ENCODE measurements at regions not wholly inside any gene's neighbourhood (a gene's known extent, or its start where the extent isn't known, plus 50 kb on each side); places are given as distances from the start of the nearest gene placed in this dataset.

- peak in 1 of 3 donors; percentile 12 for DNase-seq
Observed at GRCh38 chr6:87908978-87909811, 138.4 kb upstream of the SPACA1 start.

DNA sequence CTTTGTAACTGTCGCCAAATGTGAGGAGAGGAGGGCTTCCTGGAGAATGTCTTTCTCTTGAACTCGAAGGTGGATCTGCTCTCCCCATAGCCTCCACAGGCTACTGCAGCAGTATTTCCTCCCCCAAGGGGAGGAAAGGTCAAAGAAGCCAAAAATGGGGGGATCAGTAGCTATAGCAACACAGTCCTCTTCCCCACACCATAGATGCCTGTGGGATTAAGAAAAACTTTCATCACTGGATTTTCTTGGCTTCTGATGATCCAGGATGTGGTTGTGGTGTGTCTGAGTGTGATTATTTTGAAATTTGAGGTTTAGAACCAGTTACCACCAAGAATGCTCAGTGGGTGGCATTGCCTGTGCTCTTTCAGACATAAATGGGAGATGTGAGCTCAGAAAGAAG is 140.1 kb upstream of the SPACA1 start:
- peak in 1 of 3 donors; percentile 79 for DNase-seq

- DNase-seq, result no peak
Observed at GRCh38 chr6:87905101-87905641, 142.5 kb upstream of the SPACA1 start.

DNA sequence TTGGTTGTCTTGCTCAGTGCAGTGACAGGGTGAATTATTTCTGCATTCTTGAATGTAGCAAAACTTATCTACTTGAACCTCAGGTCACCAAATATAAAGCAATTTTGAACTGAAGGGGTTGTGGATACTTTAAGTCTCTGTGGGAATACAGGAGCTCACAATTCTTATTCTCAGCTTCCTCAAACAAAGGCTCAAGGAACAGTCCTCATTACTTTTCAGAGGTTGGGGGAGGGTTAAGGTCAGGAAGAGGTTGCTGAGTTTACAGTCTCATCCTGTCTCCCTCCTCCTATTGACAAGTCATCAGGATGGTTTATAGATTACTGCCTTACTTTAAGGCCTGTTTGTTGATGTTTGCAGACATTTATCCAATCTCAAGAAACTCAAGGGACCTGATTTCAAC is 143.6 kb upstream of the SPACA1 start:
- no peak for DNase-seq

- no peak for DNase-seq
Observed at GRCh38 chr6:87903323-87903722, 144.3 kb upstream of the SPACA1 start.

GRCh38 chr6:87902383-87902782 is 145.3 kb upstream of the SPACA1 start:
- no peak for DNase-seq

DNA sequence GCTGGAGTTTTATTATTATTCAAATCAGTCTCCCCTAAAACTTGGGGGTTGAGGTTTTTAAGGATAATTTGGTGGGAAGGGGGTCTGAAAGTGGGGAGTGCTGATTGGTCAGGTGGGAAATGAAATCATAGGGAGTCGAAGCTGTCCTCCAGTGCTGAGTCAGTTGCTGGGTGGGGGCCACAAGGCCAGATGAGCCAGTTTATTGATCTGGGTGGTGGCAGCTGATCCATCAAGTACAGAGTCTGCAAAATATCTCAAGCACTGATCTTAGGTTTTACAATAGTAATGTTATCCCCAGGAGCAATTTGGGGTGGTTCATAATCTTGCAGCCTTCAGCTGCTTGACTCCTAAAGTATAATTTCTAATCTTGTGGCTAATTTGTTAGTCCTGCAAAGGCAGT is 146.0 kb upstream of the SPACA1 start:
- DNase-seq, result no peak

- no peak for DNase-seq
Observed at GRCh38 chr6:87900160-87900698, 147.4 kb upstream of the SPACA1 start.

- DNase-seq, result no peak
Observed at GRCh38 chr6:87899499-87900147, 148.0 kb upstream of the SPACA1 start.

DNA sequence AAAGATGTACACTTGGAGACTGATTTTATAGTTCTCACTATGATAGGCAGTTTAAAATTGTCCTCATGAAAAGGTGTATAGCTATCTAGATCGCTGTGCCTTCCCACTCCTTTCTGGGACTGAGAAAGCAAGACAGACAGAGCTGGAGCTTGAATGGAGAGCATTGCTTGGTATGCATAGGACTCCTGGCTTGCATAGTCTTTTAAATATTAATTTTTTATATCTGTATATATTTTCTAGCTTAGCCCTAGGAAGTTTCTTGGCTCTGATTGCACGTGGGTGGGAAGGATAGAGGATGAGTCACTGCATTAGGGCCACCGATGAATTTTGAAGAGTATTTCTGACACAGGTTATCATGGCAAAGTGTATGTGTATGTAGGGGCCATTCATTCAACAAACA is 150.0 kb upstream of the SPACA1 start:
- DNase-seq, result peak in 1 of 3 donors; percentile 45

DNA sequence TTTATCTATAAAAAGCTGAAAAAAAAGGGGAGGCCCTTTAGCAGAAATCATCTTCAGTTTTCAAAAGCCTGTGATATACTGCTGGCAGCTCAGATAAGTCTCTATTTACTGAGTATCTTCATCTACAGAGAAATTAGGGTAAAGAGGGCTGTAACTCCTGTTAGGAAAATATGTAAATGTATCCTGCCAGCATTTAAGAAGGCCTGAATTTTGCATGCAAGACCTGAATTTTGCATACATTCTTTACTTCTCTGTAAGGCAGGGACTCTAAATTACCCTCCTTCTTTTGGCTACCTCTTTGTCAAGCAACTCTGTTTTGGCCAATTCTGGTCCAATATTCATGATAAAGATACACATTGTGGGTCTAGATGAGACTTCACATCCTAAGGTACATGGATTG is 150.6 kb upstream of the SPACA1 start:
- DNase-seq, result no peak

DNA sequence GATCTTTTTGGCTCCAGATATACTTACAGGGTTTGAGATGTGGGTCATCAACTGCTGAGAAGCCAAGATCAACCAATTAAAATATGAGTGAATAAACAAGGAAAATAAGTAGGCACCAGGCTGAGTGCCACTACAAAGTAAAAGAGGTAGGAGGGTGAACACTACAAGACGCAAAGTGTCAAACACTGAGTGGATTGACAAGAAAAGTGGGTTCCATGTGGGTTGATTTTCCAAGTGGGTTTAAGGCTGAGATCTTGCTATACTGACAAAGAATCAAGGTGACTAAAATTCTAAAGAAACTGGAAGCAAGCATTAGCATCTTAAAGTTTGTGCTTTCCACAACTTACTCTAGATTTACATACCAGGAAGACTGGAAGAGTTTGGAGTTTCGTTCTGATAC is 160.4 kb upstream of the SPACA1 start:
- DNase-seq, result no peak

DNA sequence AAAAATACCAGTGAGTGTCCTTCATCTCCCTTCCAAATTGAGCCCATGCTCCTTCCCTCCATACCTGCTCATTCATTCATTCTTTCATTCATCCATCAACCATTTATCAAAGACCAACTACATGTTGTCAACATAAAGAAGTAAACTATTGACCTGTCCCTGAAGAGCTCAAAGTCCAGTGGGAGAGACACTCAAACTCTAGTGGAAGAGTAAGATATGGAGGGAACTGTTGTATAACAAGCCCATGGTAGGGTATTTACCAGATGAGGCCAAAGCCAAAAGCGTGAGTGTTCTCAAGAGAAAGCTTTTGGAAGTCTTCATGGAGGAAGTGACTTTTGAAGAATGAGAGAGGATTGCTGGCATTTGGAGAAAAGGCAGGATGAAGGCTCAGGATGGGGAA is 163.4 kb upstream of the SPACA1 start:
- no peak for DNase-seq

- peak in 1 of 3 donors; percentile 23 for DNase-seq
Observed at GRCh38 chr6:87881342-87881895, 166.2 kb upstream of the SPACA1 start.

- DNase-seq, result peak; percentile 23 to 70 (median 27)
Observed at GRCh38 chr6:87879132-87879861, 168.3 kb upstream of the SPACA1 start.

DNA sequence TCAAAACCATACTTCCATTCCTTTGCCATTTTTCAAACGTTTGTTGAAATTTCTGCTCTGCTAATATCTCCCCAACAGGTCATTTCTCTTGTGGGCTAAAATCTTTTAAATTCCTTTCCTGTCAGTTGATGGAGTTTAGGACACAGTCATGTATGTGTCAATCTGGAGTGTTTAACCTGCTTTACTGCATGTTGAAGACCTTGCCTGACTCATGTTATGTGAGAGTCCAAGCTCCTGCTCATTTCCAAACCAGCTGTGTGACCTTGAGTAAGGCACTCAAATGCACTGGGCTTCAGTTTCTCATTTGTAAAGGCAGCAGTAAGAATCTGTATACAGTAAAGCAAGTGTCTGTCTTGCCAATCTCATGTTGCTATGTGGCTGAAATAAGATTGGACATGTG is 171.9 kb upstream of the SPACA1 start:
- DNase-seq, result no peak

DNA sequence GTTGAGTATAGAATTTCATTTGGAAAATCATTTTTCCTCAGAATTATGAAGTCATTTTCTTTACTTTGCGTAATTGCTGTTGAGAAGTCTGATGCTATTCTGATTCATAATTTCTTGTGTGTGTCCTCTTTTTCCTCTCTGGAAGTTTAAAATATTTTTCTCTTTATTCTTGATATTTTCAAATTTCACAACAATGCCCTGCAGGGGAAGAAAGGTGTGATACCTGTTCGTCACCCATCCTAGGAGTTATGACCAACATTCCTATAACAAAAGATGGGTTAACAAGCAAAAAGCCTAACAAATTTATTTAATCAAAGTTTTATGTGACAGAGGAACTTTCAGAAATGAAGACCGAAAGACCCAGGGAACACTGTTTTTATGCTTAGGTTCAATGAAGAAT is 171.5 kb upstream of the AKIRIN2 start:
- DNase-seq, result no peak

DNA sequence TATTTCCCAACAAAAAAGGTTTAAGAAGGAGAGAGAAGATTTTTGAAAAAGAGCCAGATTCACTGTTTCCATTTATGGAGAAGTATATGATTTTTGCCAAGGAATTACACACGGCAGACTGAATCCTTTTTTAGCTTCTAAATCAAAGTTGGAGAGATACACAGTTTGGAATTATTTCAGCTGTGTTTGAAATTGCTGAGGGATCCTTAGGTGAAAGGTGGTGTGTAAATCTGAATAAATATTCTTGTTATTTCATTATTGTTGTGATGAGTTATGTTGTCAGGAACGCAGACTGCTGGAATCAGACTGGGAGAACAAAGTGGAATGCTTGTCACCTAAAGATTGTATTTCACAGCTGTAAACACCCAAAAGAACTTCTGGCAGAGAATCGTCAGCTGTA is 168.5 kb upstream of the AKIRIN2 start:
- peak; percentile 33 to 78 (median 37) for DNase-seq

GRCh38 chr6:87869064-87869905 is 167.3 kb upstream of the AKIRIN2 start:
- no peak for DNase-seq

DNA sequence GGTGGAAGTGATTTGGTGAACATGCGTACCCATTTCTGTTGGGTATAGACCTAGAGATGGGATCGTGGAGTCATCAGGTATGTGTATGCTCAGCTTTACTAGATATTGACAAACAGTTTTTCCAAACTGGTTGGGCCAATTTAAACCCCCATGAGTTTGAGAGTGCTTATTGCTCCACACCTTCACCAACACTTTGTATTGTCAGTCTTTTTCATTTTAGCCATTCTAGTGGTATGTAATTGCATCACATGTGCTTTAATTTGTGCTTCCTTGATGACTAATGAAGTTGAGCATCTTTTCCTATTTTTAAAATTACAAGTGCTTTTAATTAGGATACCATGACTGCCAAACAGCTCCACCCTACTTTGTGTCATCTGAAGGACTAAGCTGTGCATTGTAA is 158.9 kb upstream of the AKIRIN2 start:
- no peak for DNase-seq

- peak in 1 of 3 donors; percentile 13 for DNase-seq
Observed at GRCh38 chr6:87858440-87858839, 156.4 kb upstream of the AKIRIN2 start.
